GM19468 (cell line): ENCODE measurements at regions not wholly inside any gene's neighbourhood (a gene's known extent, or its start where the extent isn't known, plus 50 kb on each side); places are given as distances from the start of the nearest gene placed in this dataset.

Experiments
- ATAC-seq: cut with Tn5 transposase; IDR thresholded peaks from one replicate; pipeline ENCODE4 v1.9.1; 2021; ENCODE audit warnings: mild to moderate bottlenecking, moderate library complexity, moderate number of reproducible peaks; ENCODE audit not compliant: unreplicated experiment; ENCODE audit errors: extremely low read depth

DNA sequence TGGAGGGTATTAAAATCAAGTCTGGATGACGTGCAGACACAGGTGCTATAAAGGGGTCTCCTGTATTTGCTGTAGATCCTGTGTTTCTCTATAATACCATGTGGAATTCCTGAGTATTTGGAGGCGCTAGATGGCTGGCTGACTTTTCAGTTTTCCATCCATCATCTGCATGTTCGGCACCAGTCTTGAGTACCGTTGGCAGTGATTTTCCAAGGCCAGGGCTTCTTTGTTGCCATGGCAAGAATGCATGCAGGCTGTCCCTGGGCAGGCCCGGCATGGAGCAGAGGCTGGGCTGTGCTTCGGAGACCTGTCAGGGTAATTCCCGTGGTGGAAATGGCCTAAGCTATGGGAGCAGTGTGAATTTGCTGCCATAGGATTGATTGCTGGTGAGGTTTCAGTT lies 405.9 kb upstream of the HS6ST1 start:
- ATAC-seq, result no peak

DNA sequence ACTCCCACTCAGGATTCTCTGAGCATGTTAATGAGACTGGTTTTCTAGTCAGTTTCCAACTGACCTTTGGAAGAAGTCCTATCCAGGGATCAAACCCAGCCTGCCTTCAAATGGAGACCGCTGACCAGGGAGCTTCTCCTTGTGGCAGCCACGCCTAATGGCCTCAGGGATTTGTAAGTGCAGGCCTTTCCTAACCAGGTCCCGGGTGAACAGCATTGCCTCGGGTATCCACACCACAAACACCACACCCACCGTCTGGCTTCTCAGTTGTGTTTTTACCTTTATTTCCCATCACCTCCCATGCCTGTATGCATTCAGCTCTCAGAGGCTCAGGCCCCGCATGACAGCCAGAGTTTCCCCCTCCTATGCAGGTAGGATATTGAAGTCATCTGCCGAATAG lies 406.3 kb upstream of the HS6ST1 start:
- ATAC-seq, result no peak

- no peak for ATAC-seq
Observed at GRCh38 chr2:128726236-128726635, 407.6 kb upstream of the HS6ST1 start.

GRCh38 chr2:128726911-128727310 lies 408.2 kb upstream of the HS6ST1 start:
- no peak for ATAC-seq

DNA sequence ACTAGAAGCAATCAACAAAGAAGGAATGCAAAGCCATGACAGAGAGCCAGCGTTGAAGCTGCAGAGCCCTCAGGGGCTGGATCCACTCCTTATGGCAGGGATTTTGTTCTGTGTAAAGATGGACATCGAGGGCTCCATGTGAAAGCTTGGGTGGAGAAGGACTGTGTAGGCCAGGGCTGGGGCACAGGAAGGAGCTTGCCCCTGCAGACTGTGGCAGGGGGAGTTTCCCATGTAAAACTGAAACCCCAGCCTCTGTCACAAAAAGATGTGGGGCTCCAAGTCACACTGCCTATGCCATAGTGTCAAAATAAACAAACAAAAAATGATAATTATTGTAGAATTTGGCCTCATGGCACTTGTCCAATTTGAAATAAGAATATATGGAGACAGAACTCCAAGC lies 408.7 kb upstream of the HS6ST1 start:
- ATAC-seq, result peak; percentile 36

DNA sequence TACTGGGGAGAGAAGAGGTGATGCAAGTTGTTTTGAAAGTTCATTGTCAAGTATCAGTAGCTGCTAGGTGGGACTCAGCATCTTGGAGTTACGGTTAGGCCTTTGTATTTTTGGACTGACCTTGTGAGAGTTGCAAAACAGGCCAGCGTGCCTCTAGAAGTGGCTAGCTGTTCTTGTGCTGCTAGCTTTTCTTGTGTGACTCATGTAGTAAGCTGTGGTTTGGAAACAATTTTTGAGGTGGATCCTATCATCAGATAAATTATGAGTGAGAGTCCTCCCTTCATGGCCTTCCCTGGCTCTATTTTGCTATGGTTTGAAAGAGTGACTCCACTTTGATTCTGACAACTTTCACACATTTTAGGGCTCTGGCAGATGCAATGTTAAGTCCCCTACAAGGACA lies 409.2 kb upstream of the HS6ST1 start:
- peak; percentile 52 for ATAC-seq

DNA sequence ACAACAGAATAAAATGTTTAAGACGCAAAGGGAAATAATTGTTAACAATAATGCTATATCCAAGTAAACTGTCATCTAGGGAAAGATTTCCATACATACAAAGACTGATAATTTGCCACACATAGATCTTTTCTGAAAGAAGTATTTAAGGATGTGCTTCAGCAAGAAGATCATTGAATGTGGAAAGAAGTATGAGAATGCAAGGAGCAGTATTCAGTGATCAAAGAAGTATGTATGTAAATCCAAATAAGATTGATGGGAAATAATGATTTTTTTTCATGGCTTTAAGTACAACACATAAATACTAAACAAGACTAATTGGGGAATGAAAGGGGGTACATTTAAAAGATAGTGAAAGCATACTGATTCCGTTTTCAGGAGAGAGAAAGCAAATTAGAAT lies 410.4 kb upstream of the HS6ST1 start:
- ATAC-seq, result no peak

DNA sequence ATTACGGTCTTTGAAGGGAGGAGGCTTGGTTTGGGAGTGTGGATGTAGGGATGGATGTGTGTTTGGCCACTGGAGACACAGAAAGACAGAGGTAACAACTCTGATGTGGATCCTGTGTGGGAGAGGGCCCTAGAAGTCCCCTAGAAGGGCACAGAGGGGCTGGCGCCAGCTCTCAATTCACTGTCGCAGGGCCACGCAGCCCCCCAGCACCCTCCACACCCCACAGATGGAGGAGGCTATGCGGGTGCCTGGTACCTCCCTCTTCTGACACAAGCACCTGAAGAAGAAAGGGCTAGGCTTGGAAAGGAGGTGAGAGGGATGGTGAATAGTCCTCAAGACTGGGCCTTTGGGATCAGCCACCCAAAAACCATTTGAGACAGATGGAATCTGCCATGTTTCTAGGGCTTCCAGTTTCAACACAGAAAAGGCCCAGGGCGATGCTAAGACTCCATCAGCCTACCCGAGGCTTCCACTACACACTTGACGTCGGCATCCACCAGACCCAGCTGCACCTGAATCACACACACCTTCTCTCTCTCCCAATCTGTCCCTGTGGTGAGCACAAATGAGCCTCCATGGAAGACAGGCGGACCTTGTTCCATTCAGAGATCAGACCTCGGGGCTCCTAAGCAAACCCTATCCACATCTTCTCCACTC lies 413.5 kb upstream of the HS6ST1 start:
- ATAC-seq, result no peak

GRCh38 chr2:128732976-128733431 lies 414.3 kb upstream of the HS6ST1 start:
- ATAC-seq, result peak; percentile 30

DNA sequence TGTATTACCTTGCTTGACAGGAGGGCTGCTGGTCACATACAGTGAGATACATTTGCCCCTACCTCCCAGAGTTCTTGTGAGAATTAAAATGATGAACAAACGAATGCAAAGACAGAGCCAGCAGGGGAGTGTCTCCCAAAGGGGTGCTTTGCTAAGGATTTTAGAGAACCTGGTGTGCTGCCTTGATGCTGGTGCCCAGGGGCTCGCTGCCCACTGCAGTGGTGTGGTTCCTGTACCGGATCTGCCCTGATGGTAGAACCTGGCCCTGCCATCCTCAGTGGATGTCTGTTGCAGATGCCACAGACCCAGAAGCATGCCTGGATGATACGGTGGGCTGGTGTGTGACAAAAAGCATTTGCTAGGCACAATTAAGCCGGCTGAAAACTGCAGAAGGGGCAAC lies 414.8 kb upstream of the HS6ST1 start:
- ATAC-seq, result no peak

- ATAC-seq, result peak; percentile 33
Observed at GRCh38 chr2:128734521-128735295, 416.0 kb upstream of the HS6ST1 start.

DNA sequence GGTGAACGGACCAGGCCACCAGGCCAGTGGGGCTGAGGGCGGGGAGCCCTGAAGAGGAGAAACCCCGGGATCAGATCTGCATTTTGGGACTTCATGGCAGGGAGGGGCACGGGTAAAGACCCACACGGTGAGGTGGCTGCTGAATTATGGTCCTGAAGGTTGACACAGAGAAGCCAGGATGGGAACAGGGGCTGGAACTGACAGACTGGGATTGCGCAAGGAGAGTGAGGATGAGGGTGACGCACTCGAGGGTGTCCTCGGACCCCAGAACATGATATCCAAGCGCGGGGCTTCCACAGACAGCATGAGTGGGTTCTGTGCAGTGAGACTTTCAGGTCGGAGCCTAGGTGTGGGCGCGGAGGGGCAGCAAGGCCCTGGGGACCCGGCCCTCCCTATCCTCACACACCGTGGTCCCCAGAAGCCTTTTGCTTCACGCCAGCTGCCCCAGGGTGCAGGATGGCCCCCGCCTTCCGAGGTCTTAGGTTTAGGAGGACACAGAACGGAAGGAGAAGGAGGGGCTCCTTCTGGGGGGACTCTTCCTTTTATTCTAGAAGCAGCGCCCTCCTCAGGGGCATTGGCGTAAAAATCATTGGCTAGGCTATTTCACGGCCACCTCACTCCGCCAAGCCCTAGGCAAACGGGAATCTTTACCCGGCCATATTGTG lies 416.8 kb upstream of the HS6ST1 start:
- ATAC-seq, result no peak

DNA sequence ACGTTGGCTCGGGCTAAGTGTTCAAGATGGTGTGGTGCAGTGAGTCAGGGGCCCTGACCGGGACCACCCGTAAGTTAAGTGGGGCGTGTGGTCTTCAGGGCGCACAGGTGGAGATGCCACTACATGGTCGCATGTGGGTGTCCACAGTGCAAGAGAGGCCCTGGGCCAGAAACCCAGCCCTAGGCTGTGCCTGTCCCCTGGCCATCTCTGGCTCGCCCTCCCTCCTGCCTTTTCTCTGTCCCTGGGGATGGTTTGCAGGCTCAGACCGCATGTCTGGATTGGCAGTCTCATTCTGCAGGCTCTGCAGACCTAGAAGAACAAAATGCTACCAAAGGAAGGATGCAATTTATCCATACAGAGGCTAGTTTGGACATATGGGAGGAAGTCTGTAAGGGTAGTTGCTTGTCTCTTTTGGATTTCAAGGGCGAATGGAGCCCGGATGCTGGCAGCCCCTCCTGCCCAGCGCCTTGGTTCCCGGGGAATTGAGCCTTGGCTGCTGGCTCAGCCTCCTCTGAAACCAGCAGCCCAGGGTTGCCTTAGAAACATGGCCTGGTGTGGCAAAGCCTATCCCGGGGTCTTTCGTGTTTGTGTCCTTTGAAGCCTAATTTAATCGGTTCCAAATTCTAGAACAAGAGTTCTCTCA lies 417.5 kb upstream of the HS6ST1 start:
- no peak for ATAC-seq

- ATAC-seq, result no peak
Observed at GRCh38 chr2:128736689-128737545, 418.2 kb upstream of the HS6ST1 start.

- ATAC-seq, result no peak
Observed at GRCh38 chr2:128737546-128737826, 418.8 kb upstream of the HS6ST1 start.

DNA sequence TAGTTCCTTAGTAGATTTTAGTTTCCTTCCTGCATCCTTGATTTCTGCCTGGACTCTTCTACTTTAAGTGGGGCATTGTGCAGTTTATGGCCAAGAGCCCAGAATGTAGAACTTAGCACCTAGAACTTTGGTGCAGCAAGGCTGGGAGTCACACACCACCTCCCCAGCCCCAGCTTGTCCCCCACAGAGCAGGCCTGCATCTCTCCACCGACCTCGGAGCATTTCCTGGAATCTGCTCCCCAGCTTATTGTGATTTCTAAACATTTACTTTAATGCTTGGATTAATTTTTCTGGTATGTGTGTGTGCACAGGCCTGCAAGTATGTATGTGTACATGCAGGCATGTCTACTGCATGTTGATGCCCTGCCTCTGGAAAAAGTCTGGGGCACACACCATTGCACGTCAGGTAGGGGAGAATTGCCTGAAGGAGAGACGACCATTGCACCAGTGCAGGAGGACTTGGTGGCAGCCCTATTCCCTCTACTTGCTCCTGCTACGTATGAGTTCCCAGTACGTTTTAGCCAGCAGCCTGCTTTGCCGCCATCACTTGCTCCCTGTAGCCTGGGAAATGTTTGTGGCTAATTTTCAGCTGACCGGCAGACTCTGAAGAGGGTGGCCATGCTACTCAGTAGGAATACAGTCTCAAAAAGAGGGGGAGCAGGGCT lies 419.9 kb upstream of the HS6ST1 start:
- ATAC-seq, result no peak

DNA sequence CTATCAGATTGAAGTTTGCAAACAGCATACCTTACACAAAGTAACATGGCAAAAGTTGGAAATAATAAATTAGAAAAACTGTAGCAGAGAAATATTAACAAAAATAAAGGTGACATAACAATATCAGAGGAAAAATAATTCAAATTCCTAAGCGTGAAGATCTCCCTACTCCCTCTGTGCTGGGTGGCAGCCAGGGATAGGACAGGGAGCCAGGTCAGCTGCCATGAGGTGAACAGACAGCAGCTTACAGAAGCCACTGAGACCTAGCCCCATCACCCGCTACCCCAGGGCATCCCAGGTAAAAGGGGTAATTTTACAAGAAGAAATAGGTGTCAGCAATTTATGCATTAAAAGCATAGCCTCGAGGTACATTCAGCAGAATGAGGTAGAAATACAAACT lies 423.8 kb upstream of the HS6ST1 start:
- no peak for ATAC-seq

- ATAC-seq, result no peak
Observed at GRCh38 chr2:128745946-128746345, 427.3 kb upstream of the HS6ST1 start.

DNA sequence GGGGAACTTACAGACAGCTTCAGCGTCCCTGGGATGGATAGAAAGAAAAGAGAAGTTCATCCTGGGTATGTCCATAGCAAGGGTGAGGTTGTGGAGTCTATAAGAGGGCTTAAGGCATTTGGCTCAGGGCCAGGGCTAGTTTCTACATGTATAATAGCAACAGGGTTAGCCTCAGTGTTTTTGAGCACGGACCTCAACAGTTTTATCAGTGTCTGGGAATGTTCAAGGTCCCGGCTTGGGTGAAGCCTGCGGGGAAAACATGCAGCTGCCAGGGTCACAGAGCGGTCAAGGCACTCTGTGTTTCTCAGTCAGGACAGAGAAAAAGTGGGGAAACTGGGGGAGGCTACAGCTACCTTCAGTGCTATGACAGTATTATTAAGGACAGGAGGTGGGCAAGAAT lies 427.7 kb upstream of the HS6ST1 start:
- ATAC-seq, result no peak

- no peak for ATAC-seq
Observed at GRCh38 chr2:128748336-128748735, 429.7 kb upstream of the HS6ST1 start.
